ENCODE measurements at regions not wholly inside any gene's neighbourhood (a gene's known extent, or its start where the extent isn't known, plus 50 kb on each side); places are given as distances from the start of the nearest gene placed in this dataset.

DNA sequence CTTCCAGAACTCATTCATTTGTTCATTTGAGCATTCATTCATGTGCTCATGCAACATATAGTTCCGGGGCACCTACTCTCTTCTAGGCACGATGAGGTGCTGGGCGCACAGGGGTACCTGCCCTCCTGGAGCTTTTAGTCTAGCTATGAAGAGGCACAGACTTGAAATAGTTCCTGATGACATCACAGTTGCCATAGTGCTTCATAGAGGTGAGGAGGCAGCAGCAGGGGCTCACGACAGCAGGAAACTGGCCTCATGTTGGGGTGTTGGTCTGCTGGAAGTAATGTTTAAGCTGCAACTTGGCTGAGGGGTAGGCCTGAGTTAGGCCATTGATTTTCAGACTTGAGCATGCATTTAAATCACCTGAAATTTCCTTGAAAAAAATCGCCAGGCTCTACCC lies 195.5 kb downstream of the PHETA1 start:
- DNase-seq, result no peak

DNA sequence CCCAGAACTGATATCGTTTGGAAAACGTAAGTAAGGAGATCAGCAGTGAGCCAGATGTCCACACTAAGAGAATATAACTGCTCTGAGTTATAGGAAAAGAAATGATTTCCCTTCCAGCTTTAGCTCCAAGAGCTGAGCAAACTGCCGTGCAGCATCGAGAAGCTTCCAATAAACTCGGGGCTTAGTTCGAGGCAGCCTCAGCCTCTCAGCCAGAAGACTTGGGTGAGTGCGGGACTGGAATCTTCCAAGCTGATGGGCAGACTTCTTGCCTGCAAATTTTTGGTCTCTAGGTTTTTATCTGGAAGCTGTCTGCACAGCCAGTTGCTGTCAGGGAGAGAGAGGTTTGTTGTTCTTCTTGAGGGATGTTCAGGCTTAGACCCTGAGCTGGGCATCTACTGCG lies 196.1 kb downstream of the PHETA1 start:
- no peak for DNase-seq

DNA sequence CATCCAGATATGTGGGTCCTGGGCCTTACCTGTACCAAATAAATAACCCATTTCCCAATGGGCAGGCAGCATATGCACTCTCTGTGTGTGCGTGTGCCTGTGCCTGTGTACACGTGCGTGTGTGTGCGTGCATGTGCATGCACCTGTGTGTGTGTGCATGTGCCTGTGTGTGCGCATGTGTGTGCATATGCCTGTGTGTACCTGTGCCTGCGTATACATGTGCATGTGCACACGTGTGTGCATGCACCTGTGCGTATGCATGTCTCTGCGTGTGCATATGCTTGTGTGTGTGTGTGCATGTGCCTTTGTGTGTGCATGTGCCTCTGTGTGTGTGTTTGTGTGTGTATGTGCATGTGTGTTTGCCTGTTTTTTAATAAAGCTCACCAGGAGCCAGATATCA lies 197.1 kb downstream of the PHETA1 start:
- no peak for DNase-seq

DNA sequence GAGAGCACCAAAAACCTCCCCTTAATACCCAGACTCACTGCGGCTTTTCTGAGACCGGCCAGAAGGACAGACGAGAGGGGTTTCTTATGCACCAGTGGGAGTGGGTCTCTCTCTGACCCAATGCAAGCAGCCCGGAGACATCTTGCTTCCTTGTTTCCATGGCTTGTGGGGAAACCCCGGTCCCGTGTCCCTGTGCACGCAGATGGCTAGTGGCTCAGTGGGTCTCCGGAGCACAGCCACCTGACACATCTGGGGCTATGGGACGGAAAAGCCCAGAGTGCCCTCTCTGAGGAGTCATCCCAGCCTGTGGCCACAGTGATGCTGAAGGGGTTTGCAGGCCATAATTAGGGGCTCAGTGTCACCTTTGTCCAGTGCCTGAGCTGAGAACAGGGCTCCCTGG lies 197.6 kb downstream of the PHETA1 start:
- no peak for DNase-seq

DNA sequence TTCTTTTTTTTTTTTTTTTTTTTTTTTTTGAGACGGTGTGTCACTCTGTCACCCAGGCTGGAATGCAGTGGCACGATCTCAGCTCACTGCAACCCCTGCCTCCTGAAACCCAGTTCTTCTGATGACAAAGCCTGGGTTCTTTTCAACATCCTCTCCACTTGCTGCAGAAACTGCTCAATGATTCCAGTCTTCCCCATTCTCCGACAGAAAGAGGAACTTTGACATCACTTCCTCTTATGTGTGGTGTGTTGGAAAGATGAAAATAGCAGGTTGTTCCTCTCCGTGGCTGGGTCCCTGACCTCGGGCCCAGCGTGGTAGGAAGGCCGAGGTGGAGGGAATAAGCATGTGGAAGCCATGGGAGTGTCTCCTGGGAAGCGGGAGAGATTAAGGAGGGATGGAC lies 198.4 kb downstream of the PHETA1 start:
- no peak for DNase-seq

DNA sequence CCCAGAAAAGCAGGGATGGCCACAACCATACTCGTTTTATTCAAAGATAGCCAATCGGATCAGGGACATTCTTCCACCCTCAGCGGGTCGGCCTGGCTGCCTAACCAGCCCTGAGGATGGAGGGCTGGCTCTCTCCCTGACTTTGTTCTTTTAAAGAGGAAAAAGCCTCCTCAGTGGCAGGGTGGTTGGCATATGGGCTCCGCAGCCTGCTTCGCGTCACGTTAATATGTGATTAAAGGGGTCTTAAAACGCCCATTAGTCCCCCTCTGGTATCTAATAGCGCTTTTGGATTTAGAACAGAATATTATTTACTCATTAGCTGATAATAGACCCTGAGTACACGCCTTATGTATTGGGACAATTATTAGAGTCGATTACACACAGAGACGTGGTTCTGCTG lies 199.4 kb downstream of the PHETA1 start:
- no peak for DNase-seq

DNA sequence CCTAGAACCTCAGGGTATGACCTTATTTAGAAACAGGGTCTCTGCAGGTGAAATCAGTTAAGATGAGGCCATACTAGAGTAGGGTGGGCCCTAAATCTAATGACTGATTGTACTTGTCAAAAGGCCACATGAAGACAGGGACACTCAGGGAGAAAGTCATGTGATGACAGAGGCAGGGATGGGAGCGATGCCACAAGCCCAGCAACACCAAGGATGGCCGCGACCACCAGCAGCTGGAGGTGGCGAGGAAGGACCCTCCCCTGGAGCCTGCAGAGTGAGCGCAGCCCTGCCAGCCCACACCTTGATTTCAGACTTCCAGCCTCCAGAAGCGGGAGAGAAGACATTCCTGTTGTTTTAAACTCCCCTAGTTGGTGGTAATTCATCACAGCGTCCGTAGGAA lies 199.9 kb downstream of the PHETA1 start:
- no peak for DNase-seq

DNA sequence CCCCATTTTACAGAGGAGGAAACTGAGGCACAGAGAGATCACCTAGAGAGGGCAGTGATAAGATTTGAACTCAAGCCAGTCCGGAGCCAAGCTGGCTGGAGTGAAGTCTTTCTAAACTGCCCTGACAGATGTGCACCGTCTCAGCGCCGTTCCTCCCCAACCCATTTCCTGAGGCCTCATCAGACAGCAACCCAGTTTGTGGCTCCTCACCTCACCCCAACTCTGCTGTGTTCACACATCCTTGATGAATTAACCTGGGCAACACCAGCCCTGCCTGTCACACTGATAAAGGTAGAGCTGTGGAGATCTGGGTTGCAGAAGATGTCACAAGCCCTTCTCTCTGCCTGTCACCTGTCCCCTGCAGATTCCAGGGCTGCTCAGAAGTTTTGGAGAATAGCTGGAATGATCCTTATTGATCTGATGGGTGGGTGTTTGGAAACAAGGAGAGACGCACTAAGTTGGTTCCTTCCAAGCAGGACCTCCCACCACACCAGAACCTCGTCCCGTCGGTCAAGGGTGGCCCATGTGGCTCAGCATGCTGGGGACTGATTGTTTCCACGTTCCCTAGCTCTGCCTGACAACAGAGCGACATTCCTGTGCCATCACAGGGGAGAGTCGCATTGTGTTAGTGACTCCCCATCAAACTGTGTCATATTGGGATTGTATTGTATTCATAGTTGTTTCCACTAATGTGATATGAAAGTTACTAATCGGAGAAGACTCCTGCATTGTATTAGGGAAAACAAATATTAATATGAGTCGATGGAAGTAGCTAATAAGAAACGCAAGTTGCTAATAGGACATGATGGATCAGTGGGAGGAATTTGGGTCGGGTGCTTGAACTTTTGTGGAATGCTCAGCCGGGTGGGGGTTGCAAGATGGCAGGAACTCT lies 200.6 kb downstream of the PHETA1 start:
- DNase-seq, result no peak

DNA sequence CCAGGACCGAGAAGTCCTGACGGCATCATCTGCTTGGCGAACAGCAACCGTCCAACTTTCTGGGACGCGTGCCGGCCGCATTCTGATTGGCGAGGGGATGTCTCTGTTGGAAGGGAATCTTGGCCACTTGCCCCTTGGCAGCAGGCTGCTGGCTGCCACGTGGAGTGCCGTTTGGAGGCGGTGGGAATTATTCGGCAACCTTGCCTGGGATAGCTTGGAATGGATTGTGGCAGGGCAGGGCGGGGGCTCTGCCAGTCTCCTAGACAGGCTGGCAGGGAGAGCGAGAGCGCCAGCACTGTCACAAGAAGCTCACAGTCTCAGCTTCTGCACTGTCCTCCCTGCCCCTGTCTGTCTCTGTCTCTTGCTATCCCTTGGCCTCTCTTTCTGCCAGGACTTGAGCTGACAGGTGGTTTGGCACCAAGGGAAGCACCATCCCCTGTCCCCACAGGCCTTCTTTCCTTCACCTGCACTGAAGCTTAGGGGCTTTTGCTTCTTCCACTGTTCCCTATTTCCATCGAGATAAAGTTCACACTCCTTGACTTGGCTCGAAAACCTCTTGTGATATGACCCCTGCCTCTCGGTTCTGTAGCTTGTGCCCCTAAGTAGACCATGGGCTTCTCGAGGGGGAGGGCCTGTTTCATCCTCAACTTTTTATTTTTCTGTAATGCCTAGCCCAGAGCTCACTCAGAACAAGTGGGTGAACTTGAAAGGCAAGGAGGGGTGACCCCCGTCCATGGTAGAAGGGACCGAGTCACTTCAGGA lies 201.9 kb downstream of the PHETA1 start:
- no peak for DNase-seq

DNA sequence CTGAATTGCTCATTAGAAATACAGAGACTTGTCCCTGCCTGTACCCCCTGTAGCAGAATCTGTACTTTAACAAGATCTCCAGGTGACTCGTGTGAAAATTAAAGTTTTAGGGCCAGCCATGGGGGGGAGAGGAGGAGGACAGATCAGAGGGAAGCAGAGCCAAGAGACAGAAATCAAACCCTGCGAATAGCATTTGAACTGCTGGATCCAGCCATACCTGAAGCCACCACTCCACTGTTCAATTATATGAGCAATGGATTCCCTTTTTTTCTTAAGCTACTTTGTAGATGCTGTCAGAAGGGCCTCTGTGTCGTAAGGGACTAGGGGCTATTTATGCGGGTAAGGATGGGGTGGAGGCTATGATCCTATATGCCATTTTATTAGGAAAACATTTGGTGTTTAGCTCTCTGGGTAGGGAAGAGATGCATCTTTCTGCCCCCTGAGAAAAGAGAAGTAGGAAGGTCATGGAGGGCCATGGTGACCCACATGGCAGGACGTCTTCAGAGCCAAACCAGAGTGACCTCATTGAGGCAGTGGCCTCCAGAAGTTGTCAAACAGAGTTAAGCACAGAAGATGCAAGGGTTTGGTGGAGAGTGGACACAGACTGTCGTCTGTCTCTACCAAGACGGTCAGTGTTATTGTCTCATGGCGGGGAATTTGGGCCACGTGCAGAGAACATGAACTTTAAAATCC lies 203.9 kb downstream of the PHETA1 start:
- DNase-seq, result no peak

DNA sequence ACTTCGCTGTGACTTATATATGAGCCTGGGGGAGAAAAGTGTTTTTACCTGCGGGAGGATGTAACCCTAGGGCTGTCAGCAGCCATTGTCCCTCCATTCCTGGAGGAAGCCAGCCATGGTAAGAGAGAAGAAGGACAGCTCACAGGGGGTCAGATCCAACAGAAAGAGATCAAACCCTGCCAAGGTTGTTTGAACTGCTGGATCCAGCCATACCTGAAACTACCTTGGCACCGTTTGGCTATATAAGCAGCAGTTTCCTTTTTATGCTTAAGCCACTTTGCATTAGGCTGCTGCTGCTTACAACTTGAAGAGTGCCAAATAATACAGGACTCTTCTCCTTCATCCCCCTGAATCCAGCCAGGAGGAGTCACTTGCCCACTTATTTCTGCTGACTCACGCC lies 205.5 kb downstream of the PHETA1 start:
- DNase-seq, result no peak

DNA sequence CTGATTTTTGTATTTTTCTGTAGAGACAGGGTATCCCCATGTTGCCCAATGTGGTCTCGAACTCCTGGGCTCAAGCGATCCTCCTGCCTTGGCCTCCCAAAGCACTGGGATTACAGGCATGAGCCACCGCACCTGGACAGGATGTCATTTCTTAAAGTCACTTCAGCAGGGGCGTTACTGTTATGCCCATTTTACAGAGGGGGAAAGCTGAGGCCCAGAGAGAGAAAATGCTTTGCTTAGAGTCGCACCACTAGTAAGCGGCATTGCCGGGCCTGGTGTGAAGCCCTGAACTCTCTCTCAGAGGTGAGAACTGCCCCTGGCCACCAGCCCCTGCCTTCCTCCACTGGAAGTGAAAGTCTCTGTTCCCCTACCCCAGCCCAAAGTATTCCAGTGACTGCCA lies 207.0 kb downstream of the PHETA1 start:
- no peak for DNase-seq

DNA sequence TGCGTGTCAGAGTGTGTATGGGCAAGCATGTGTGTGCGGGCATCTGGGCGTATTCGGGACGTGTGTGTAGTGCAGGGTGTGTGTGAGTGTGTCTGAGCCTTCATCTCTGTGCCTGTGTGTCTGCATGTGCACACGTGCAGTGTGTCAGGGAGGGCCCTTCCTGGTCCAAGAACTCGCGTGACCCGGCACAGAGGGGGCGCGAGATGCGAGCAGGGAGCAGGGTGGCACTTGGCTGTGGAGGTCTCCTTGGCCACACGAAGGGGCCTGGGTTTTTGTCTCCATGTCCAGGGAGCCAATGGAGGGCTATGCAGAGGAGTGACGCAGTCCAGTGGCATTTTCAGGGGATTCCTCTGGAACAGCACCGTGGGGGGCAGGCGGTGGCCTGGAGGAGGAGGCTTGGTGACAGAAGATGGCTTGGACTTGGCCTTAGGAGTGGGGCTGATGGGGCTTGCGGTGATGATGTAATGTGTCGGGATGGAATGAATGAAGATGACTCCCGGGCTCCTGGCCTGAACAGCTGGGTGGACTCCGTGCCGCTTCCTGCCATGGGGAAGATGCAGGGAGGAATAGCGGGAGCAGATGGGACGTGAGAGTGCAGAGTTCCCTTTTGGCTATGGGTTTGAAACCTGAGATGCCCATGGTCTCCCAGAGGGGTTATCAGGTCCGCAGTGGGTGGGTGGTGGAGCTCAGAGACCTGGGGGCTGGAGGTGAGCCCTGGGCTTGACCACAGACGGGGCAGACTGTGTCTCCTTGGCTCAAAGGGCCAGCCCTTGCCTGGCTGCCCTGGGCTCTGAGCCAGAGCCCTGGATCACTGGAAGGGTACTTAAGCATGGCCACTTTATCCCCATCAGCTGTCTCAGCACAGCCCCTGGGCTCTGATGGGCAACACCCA lies 208.3 kb downstream of the PHETA1 start:
- DNase-seq, result no peak

DNA sequence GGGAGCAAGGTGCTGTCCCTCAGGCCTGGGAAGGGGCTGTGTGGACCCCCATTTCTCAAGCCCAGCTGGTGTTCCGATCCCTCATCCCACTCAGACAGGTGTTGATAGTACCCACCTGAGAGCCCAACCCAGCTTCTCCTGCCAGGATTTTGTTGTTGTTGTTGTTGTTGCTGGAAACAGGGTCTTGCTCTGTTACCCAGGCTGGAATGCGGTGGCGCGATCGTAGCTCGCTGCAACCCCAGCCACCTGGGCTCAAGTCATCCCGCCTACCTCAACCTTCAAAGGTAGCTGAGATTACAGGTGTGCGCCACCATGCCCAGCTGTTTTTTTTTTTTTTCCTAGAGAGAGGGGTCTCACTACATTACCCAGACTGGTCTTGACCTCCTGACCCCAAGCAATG lies 209.9 kb downstream of the PHETA1 start:
- no peak for DNase-seq

DNA sequence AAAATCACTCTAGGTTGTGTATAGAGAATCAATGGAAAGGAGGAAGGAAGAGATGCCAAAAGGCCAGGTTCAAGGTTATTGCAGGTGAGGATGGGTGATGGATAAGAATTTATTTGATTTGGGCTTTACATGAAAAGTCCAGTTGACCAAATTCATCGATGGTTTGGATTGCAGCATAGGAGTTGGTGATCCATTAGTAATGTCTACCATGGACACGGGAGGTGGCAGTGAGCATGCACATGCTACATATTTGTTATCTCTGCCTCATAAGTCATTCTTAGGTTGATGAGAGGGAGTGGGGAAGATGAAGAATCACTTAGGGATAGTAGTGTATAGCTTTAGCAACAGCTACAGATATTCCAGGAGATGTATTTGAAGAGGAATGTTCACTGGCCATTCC lies 211.4 kb downstream of the PHETA1 start:
- no peak for DNase-seq

DNA sequence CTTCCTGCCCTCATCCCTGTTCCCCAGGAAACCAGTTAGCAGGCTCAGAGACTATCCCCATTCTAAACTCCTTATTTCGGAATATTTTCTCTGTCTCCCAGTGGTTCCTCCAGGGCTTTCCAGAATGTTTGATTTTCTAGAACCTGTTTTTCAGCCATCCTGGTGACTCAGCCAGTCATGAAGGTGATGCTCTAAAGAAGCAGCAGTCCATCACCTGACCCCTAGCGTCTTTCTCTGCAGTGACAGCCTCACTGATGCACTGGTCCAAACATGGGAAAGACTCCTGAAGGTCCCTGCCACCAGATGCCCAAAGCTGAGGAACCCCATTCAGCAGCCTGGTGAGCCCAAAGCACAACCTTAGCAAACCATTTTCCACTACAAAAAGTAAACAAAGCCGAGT lies 212.6 kb downstream of the PHETA1 start:
- DNase-seq, result no peak

DNA sequence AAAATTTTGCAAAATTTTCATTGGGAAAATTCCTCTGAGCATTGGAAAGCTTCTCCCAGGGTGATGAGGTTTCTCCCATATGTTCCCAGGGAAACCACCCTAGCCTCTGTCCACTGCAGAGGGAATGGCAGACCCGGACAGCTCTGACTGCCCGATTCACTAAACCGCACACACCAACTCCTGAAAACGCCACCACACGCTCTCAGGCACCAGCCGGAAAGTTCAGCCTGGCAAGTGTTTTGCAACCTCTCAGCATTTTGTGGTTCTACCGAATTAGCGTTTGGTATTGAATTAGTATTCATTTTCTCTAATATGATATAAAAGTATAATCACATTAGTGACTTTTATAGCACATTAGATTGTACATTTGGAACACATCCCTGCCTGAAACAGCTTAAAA lies 213.4 kb downstream of the PHETA1 start:
- DNase-seq, result no peak

DNA sequence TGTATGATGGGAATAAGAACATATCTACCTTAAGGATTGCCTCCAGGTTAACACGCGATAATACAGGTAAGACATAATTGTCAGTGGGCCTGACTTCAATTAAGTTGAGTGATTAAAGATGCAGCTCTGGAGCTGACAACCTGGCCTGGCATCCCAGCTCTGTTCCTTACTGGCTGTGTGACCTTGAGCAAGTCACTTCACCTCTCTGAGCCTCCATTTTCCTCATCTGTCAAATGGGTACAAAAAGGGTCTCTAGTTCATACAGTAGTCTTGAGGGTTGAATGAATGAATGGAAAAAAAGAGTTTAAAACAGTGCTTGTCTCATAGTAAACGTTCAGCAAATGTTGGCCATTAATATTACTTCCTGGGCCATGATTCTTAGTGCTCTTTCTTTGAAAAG lies 213.9 kb downstream of the PHETA1 start:
- no peak for DNase-seq

DNA sequence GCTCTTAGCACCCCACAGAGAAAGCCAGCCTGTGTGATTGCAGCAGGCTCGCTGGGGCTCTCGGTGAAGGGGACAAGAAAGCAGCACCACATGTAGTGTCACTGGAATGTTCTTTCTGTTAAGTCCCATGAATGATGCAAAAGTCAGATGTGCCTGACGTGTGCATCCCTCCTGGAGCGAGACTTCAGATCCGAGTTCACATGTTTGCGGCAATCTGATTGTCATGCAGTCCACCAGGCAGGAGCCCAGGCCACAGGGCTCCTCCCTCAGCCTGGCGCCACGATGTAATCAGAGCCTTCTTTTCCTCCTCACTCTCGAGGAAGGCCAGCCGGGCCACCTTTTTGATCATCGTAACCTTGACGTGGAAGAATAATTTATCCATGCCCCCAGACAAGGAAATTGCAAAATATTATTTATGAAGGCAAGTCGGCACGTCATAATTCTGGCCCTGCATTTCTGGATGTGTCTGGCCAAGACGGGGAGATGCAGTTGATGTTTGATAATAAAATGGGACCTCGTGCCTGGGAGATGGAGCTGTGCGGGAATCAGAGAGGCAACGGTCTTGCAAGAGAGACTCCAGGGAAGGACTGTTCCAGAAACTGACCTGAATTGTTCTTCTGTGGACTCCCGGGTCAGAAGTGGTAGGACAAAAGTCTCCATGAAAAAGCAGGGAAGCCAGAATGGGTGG lies 214.6 kb downstream of the PHETA1 start:
- DNase-seq, result no peak

DNA sequence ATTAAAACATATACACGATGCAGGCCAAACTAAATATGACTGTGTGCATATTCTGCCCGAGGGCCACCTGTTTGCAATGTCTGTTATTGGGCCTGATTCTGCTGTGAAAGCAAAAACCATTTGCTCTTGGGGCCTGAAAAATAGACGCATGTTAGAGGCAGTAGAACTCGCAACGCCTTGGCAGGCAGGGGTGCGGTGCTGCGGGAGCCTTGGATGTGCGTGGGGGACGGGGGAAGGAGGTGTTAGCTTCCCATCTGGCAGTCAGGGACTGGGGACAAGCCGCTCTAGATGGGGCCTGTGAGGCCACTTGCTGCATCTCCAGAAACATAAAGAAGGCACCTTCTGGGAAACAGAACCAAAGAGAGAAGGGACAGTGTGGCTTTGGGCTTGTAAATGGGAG lies 216.3 kb downstream of the PHETA1 start:
- no peak for DNase-seq

DNA sequence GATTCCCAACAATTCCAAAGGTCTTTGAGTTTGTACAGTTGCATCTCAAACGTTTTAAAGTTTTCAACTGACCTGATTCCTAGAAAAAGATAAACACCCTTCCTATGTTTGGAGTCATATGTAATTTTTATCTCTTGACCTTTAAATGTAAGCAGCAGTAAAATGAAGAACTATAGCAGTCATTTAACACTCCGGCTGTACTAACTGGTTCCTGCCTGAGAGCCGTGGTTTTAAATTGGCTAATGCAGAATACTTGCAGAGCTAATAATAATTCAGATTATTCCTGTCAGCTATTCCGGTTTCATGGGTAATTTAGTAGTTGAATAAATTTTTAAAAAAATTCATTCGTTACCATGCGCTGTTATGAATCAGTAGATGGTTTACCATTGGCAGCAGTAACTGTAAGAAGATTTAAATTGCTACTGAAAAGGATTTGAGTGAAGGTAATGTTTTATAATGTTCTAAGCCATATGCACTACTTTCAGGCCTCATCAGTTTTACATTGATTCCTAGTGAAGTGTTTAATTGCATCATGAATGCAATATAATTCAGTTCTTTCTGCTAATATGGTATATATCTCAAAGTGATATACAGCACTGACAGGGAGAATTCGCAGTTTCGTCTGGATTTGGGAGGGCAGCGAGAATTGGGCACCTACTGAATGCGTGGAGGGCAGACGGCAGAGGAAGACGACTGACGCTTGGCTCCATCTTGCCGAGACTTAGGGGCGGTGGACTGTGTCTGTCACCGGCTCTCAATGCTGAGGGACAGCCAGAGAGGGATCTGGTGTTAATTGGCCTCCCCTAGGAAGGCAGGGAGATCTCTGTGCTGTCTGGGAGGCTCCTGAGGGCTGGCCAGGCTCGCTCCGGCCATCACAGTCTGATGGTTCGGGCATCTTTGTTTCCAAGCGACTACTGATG lies 217.7 kb downstream of the PHETA1 start:
- no peak for DNase-seq
